HG03457 (cell line): ENCODE measurements at regions not wholly inside any gene's neighbourhood (a gene's known extent, or its start where the extent isn't known, plus 50 kb on each side); places are given as distances from the start of the nearest gene placed in this dataset.

Experiments
- ATAC-seq: cut with Tn5 transposase; IDR thresholded peaks from one replicate; pipeline ENCODE4 v1.9.1; 2021; ENCODE audit warnings: moderate number of reproducible peaks; ENCODE audit not compliant: unreplicated experiment

GRCh38 chr3:4021162-4021561 is 221.9 kb downstream of the LRRN1 start:
- no peak for ATAC-seq

GRCh38 chr3:4029135-4029534 is 229.9 kb downstream of the LRRN1 start:
- ATAC-seq: no peak

GRCh38 chr3:4030624-4031023 is 231.4 kb downstream of the LRRN1 start:
- ATAC-seq: no peak

GRCh38 chr3:4033296-4033695 is 234.1 kb downstream of the LRRN1 start:
- ATAC-seq: no peak

- no peak for ATAC-seq
These were observed 236.8 kb downstream of the LRRN1 start for GRCh38 chr3:4036046-4036445.

GRCh38 chr3:4038351-4038750 is 239.1 kb downstream of the LRRN1 start:
- no peak for ATAC-seq

- no peak for ATAC-seq
These were observed 242.8 kb downstream of the LRRN1 start for GRCh38 chr3:4042070-4042469.

- ATAC-seq: no peak
These were observed 243.6 kb downstream of the LRRN1 start for GRCh38 chr3:4042869-4043268.

GRCh38 chr3:4043867-4044575 is 244.8 kb downstream of the LRRN1 start:
- ATAC-seq: no peak

- no peak for ATAC-seq
These were observed 245.4 kb downstream of the LRRN1 start for GRCh38 chr3:4044619-4045018.

GRCh38 chr3:4045756-4046155 is 246.5 kb downstream of the LRRN1 start:
- ATAC-seq: no peak

- ATAC-seq: no peak
These were observed 248.1 kb downstream of the LRRN1 start for GRCh38 chr3:4047366-4047765.

GRCh38 chr3:4052706-4053105 is 250.5 kb upstream of the SETMAR start:
- ATAC-seq: no peak

- no peak for ATAC-seq
These were observed 249.2 kb upstream of the SETMAR start for GRCh38 chr3:4053975-4054374.

GRCh38 chr3:4060064-4060463 is 243.1 kb upstream of the SETMAR start:
- no peak for ATAC-seq

- no peak for ATAC-seq
These were observed 242.6 kb upstream of the SETMAR start for GRCh38 chr3:4060603-4061002.

GRCh38 chr3:4061195-4061594 is 242.0 kb upstream of the SETMAR start:
- ATAC-seq: no peak

- ATAC-seq: no peak
These were observed 241.3 kb upstream of the SETMAR start for GRCh38 chr3:4061783-4062360.

- ATAC-seq: no peak
These were observed 240.5 kb upstream of the SETMAR start for GRCh38 chr3:4062621-4063020.

GRCh38 chr3:4063916-4064574 is 239.1 kb upstream of the SETMAR start:
- ATAC-seq: no peak

GRCh38 chr3:4065085-4065484 is 238.1 kb upstream of the SETMAR start:
- no peak for ATAC-seq

GRCh38 chr3:4065554-4065953 is 237.6 kb upstream of the SETMAR start:
- no peak for ATAC-seq
